Fibroblast of skin of back (primary cell): ENCODE measurements at regions not wholly inside any gene's neighbourhood (a gene's known extent, or its start where the extent isn't known, plus 50 kb on each side); places are given as distances from the start of the nearest gene placed in this dataset.

Experiments used
- DNase-seq: peaks from one replicate; pipeline ENCODE4 v3.0.0-alpha.2; 2013

DNA sequence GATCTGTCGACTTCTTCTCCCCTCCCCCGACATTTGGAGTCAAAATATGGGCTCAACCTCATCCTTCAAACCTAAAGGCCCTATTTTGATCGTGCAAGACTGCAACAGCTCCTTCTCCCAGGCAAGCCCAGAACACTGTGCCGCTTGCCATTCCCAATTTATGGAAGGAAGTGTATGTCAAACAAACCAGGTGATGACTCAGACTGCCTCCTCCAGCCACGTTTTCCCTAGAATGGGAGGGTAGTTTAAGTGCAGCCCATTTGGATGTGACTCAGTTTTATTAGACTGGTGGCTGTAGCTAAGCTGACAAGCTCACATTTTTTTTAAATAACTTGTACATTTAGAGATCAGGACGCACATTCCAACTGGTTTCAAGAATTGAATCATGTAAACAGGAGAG is 570.4 kb upstream of the DIPK2B start:
- DNase-seq = peak; percentile 95

GRCh38 chrX:45769761-45770582 is 569.3 kb upstream of the DIPK2B start:
- peak; percentile 92 for DNase-seq

DNA sequence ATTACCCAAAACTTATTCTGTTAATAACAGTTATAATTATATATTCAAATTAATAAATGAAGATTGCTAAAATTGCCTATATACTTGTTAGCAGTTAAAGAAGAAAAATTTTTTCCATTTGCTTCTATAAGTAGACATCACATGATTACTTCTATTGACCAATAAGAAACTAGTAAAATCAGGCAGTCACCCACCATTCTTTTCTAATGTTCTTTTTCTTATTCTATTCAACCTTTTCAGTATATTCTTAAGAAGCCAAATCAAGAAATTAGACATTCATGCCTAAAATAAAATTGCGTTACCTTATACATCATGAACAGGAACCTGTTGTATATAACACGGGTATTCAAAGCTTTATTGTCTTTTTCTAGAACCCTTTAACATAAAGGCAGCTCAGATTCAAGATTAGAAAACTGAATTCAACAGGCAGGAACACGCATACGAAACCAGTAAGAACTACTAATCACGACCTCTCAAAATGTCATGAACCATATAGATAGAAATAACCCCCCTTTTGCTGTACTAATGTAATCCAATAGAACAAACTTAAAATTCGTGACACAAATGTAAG is 568.1 kb upstream of the DIPK2B start:
- DNase-seq = no peak

- DNase-seq = peak; percentile 57
These were observed 566.4 kb upstream of the DIPK2B start for GRCh38 chrX:45766981-45767501.

DNA sequence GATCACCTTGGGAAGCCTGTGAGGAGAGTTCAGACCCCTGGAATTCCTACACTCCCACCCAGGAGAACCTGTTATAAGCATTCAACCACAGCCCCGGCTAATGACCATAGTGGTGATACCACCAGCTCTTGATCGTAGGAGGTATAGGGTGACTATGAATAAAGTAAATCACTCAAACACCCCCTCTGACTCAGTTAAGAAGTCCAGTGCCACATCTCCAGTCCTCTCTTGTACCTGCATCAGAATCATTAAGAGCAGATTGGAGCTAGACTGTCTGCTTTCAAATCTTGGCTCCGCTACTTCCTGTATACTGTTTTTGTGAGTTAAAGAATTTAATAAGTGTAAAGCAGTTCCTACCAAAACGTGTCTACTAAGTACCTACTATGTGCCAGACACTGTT is 565.1 kb upstream of the DIPK2B start:
- no peak for DNase-seq

- DNase-seq = no peak
These were observed 564.6 kb upstream of the DIPK2B start for GRCh38 chrX:45765281-45765680.

DNA sequence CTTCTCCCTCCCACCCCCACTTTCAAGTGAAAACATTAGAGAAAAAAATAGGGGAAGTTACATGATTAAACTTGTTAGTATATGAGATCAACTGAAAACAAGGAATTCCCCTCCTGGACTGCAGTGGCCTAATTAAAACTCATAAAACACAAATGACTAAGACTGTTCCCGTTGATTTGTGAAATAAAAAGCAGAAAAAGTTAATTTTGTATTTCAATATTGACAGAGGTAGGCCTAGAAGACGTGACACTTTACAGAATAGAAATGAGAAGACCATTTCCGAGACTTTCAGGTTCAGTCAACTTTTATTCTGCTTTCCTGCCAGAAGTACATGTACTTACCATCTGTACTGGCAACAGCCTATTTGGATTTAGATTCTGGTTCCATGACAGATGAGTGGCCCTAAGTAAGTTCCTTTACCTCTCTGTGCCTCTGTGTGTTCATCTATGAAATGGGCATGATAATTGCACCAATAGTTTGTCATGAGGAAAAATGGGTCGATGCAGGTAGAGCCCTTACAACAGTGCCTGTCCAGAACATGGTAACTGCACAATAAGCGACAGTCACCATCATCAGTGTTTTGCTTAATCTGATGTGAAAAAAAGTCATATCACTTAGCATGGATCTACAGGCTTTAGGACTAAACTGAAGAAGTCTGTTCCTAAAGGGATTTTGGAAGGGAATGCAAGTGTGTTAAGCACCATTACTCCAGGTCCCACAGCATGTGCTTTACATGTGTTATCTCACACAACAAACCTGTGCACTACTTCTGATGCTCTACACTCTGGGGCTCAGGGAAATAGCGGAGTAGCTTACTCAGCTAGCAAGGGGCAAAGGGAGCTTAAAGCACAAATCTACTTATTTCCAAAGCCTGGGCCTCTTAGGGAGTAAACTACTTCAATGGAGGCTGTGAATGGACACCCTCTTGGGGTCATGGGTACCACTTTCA is 562.3 kb upstream of the DIPK2B start:
- DNase-seq = no peak

DNA sequence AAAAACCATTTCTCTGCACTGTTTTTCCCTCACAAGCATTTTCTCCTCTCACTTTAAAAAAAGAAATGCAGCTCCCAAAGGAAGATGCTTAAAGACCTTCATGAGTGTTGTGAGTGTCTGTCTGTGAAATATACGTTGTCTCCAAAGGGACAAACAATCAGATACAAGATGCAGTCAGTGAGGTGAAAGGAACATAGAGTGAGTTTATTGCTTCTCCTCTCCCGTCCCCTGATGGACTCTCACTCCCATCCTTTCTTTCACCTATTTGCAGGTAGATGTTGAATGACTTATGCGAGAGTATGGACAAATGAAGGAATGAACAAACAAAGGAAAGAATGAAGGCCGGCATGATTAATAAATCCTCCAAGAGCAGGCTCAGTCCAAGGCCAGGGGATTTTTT is 561.2 kb upstream of the DIPK2B start:
- no peak for DNase-seq

DNA sequence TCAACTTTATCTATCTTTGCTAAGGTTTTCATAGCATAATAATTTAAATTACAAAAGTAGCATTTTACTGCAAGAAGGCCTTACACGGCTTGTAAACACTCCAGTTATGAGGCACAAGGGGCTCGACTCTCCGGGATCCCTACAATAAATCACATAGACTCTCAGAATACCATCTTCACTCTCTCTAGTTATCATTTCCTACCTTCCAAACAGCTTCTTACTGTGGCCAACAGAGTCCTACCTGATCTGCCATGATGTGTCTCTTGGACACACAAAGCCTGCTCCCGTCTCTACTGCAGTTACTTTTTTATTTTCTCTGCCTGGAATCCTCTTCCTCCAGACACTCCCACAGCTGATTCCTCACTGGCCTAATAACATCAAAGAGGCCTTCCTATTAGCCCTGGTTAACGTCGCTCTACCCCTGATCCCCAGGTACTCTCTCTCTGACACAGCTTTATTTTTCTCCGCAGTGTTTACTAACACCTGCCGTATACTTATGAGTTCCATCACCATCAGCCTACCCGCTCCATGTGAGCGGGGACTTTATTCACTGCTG is 559.6 kb upstream of the DIPK2B start:
- DNase-seq = no peak

DNA sequence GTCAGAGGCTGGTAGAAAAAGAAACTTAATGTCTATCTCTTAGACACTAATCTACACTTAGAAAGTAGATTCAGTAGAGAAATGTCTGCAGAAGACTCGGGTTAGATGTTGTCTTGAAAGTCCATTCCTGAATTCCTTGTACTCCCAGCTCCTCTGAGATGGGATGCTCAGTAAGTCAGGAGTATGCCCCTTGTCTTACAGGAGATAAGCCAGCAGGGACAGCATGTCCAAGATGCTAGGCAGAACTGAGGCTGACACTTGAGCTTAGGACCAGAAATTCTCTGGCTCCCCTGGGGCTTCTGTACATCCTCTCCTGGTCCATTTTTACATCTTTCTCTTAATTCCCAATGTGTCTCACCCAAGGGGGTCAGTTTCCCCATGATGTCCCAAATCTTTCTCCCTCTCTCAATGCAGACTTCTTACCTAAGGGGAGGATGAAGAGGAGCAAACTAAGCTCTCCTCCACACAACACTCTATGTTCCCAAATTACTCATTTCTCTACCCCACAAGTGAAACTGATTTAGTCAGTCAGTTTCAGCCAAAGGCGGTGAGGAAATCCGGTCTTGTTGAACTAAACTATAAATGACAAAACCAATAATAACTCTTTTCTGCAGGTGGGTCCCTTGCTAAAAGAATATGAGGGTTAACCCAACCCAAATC is 558.2 kb upstream of the DIPK2B start:
- DNase-seq = peak; percentile 53

DNA sequence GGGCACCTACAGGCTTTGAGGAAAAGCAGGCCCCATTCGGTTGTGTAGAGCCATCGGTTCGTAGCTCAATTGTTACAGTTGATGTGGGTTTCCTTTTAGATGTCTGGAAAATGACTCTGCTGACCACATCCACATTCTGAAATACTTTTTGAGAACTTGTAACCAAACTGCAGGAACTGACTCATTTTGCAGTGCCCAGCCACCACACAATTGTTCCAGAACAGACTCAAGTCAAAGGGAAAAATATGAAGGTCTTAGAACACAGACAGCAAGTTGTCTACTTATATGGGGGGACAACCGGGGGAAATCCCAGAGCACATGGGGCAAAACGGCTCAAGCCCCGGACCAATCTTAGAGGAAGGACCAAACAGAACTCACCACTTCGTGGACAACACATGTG is 557.6 kb upstream of the DIPK2B start:
- peak; percentile 94 for DNase-seq

DNA sequence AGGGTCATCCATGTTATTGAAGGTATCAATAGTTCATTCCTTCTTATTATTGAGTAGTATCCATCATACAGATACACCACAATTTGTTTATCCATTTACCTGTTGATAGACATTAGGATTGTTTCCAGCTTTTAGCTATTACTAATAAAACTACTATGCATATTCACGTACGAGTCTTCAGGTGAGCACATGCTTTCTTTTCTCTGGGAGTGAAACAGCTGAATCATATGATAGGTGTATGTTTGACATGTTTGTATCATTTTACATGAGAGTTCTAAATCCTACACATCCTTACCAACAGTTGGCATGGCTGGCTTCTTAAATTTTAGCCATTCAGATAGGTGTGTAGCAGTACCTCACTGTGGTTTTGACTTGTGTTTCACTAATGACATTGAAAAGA is 556.6 kb upstream of the DIPK2B start:
- DNase-seq = no peak

DNA sequence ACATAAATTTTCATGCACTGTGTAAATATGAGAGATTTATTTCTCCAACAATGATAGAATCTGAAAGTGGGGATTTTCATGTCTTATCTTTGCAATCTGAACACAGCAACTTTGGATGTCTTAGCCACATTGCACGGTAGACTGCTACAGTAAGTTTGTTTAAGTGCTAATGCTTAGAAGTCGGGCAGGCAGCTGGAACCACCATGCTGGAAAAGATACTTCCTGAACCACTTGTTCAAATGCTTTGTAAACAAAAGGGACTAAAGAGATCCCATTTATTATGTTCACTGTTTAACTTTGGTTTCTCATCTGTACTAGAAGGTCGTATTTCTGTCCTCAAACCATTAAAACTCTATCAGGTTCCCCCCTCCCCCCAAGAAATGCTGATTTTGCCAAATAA is 555.9 kb upstream of the DIPK2B start:
- DNase-seq = no peak

DNA sequence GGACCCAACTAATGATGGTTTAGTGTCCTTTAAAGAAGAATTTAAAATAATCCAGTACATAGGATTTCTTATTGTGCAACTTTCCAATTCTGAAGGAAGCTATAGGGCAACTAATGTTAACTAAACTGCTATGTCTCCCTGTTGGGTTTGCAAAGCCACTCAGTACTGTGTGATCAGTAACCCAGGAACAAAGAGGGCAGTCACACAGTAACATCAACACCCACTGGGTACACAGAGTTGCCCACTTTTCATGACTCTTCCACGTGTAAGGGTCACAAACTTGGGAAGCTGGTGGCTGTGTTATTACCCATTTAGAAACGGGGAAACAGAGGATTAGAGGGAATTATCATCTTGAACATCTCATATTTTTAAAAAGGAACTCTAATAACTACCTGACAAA is 555.0 kb upstream of the DIPK2B start:
- no peak for DNase-seq

DNA sequence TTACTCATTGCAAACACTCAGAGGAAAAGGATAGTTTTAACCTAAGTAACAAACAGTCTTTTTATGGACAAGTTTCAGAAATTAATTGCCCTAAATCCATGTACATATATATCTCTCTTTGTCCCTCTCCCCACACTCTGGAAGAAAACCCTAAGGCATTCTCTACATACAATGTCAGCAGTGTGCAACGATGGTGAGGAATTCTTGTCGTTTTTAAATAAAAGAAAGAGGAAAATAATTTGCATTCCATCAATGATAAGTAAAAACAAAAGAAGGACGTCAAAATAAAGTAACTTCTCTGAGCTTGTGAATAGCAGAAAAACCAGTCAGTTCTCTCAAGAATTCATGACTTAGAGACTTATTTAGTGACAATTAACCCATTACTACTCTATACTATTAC is 550.5 kb upstream of the DIPK2B start:
- peak; percentile 39 for DNase-seq

GRCh38 chrX:45750639-45751038 is 550.0 kb upstream of the DIPK2B start:
- DNase-seq = no peak

DNA sequence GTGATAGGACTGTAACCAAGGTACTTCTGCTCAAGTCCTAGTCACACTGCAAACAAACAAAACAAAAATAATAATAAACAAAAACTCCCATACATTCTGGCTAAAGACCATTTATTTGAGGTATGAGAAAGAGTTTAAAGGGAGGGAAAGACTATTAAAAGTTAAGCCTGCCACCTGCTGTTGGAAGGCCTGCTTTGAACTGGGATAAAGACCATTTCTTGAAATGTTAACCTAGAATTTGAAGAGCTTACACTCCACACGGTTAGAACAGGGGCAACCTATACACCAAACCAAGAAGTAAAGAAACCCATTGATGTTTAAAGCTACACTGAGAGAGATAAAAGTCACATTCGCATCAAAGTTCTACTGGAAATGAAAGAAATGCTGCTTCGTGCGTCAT is 548.7 kb upstream of the DIPK2B start:
- no peak for DNase-seq

DNA sequence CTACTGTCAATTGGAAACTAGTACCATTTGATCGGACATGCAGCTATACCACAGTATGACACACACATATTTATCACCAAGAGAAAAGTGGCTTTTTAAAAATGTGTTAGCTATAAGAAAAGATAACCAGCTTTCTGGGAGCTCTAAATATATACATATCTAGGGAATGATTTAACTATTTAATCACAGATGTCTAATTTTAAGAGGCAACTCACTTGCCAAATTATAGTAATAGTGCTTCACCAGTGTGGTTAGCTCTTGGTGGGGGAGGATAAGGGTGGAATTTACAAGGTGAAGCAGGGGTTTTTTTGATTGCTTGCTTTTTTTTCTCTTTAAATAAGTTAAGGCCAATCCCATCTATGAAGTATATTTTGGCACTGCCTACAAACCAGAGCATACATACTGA is 547.7 kb upstream of the DIPK2B start:
- DNase-seq = no peak

GRCh38 chrX:45747905-45748304 is 547.2 kb upstream of the DIPK2B start:
- DNase-seq = no peak

- no peak for DNase-seq
These were observed 544.8 kb upstream of the DIPK2B start for GRCh38 chrX:45745479-45745878.

- no peak for DNase-seq
These were observed 543.4 kb upstream of the DIPK2B start for GRCh38 chrX:45743906-45744625.
